ENCODE measurements at regions not wholly inside any gene's neighbourhood (a gene's known extent, or its start where the extent isn't known, plus 50 kb on each side); places are given as distances from the start of the nearest gene placed in this dataset.

DNA sequence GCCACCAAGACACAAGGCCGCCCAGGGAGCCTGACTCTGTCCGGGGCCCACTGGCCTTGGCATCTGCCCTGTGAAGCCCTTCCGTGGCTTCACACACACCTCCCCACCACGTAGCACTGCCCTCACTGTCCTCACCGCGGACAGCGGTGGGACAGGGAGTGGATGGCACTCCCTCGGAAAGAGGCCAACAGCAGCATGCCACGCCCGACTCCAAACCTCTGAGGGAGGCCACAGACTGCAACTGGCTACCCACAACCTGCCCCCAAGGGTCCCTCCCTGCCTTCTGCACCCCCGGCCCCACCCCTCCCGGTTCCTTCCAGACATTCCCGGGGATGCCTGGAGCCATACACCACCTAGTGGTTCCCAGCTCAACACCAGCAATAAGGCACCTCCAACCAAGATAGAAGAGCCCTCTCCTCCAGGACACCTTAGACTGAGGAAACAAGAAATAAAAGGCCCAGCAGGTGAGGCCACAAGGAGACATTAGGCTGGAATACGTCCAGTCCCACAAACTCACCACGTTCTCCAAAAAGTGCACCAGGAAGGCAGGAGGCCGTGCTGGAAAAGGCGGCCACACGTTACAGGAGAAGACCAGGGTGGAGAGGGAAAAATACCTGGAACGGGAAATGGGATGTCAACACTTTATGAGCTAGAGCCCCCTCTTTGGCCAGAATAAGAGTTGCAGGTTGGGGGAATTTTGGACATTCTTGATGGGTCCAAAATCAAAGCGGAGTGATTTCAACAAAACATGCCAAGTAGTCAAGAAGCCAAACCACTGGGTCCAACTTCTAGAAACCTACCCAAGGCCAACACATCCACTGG, 310.0 kb downstream of the SOX9 start:
- no peak for DNase-seq

DNA sequence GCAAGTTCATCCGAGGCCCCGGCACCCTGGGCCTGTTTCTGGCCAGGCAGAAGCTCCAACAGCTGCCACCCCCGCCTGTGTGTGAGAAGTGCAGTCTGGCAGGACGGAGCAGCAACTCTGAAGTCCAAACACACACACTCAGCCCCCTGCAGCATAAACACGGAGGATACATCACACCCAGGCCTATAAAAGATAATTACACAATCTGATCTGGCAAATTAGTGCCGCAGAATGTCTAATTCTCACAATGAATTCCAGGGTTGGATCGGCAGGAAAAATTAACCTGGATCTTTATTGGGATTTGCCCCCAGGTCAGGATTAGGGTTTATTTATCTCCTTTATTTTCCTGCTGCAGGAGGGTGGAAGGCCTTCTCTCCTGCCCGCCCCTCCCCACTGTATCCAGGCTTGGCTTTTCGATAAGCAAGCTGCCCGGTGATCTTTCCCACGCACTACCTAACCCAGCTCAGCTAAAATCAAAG, 311.4 kb downstream of the SOX9 start:
- peak in 1 of 2 experiments; percentile 64 for DNase-seq

DNA sequence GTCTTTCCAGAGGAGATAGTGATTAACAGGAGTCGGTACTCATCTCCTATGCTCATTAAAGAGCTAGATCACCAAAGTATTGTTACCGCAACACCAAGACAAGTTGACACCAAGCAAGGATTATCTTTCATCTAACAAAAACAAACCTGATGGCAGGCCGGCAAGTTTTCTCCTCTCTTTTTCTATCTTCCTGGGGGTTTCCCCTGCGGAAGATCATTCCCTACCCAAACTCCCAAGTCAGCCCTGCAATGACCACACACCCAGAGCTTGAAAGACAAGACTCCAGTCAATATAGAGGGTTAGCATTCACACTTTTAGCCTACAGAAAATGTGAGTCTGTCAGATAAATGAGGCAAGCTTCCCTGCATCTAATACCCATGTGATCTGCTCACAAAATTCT, 312.1 kb downstream of the SOX9 start:
- DNase-seq = no peak

DNA sequence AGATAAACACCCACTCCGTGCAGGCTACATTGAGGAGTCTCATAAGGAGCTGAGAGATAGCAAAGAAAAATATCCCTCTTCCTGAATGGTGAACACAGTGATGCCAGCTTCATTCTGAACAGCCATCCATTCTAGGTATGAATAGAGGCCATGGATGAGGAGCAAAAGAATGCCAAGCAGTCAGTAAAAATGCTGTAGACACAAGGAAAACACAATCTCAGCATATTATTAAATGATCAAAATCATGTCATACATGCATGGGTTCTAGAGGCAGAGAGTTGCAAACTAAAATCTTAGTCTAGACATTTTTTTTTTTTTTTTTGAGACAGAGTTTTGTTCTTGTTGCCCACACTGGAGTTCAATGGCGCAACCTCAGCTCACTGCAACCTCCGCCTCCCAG, 313.0 kb downstream of the SOX9 start:
- DNase-seq = no peak

DNA sequence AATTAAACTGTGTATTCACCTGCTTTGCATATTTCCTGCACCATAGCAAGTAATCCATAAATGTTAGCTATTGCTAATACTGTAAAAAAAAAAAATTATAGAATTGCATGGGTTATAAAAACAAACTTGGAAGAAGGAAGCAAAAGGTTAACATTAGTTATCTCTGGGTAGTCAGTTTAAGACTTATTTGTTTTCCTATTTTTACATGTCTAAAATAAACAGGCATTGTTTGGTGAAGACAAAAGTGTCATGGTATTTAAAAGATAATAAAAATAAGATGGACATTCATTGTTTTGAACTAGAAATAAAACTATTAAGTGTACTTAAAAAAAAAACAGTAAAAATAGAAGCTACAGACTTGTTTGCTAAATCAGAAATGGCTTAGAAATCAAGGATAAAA, 313.8 kb downstream of the SOX9 start:
- no peak for DNase-seq

DNA sequence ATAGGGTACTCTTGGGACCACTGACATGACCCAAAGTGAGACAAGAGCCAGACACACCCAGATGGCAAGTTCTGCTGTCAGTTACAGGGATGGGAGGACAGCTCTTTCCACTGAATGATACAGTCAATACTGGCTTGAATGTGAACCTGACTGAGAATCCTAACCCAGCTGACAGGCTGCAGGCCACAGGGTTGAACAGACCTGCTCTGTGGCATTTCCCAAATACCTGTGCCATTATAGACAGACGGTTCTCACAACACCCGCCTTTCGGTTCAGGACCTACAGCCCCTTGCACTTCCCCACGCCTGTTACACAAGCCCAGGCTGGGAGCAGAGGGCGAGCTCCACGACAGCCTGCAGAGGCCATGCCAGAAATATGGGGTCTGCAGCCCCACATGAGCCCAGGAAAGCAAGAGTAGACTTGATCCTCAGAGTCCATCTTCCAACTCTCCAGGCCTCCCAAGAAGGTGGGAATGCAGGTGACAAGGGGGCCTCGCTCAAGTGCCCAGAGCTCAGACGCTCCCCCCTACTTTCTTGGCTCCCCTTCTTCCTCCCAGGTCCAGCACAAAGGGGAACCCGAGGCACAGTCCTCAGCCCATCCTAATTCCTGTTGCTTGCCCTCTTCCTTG, 314.3 kb downstream of the SOX9 start:
- no peak for DNase-seq

DNA sequence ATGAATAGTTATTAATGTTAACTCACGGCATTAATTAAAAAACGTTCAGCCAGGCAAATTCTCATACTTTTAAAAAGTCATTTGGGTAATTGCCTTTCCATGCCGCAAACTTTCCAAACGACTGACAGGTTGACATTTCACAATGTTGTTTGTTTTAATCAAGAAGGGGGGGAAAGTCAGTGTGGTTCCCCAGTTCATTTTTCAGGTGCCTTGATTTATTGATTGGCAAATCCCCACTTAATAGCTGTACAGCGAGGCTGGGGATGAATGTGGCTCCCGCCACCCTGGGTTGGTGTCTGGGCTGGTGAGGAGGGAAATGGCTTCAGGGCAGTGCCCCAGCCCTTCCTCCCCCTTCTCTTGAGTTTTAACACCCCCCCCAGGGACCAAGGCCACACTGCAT, 318.0 kb downstream of the SOX9 start:
- DNase-seq = no peak

DNA sequence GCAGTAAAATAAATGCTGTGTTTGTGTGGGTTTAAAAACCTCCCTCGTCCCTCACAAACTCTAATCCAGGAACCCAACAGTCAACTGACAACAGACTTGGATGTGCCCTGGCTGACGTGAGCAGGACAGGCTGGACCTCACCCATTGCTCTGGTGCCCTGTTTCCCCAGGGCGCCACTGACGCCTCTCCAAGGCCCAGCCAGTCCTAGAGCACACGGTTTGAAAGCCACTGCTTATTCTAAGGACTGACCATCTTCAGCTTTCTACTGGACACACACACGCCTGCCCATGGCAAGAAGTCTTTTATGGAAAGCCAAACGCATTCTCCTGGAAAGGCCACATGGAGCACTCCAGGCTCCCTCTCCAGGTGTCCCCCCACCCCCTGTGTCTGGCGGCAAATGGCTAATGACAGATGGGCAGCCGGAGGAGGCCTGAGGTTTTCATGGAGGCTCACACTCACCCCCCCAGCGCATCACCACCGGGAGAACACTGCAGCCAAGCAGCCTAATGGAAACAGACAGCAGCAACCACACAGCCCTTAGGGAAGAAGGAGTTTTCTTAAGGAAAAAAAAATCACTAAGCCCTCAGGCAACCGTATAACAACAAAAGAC, 319.2 kb downstream of the SOX9 start:
- DNase-seq = peak in 1 of 2 experiments; percentile 37

DNA sequence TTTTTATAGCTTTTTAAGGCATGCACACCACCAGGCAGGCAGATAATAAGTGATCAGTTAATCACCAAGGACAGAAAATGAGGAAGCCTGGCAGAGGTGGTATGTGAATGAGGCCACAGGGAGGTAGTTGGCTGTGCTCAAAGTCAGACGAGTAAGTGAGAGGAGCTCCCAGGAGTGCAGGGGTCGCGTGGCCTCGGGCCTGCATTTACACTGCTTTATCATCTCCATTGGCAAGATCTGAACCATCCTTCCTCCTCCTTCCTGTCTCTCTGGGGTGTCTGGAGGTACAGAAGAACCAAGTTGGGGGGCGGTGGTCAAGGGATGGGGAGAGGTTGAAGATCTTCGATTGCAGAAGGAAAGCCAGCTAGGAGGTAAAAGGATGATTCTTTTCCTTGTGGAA, 320.1 kb downstream of the SOX9 start:
- DNase-seq = no peak

DNA sequence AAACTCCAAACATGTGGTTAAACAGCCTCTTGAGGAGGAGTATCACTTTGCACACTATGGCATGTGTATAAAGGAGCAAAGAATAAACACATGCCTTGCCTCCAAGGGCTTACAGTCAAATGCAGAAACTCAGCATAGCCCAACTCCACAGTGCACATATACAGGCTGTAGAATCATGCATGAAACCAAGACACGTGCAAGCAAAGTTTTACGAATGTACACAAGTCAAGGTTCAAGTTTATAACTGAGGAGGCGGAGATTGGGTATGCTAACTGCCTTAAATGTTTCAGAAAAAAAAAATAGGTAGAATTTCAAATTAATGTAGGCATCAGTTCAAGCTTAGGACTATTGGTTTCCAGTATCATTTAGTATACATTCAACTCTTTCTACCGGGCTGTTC, 321.1 kb downstream of the SOX9 start:
- DNase-seq = no peak

DNA sequence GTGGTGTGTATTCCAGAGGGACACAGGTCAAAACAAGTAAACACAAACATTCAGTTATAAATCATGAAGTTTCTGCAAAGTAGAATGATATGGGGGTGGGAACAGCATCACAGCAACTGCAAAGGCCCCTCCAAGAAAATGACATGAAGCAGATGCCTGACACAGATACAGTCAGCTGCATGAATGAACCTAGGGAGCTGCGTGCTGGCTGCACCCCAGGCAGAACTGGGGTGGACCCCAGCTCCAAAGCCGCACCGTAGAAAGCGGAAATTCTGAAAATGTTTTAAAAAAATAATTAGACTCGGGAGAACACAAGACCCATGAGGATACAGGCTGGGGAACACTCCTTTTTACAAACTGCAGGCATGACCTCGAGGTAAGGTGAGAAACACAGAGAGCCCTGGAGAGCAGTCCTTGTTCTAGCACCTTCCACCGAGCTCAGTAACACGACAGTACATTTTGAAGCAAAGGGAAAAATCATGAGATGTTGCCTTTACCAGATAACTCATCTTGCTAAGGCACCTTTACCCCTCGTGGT, 323.8 kb downstream of the SOX9 start:
- DNase-seq = no peak

DNA sequence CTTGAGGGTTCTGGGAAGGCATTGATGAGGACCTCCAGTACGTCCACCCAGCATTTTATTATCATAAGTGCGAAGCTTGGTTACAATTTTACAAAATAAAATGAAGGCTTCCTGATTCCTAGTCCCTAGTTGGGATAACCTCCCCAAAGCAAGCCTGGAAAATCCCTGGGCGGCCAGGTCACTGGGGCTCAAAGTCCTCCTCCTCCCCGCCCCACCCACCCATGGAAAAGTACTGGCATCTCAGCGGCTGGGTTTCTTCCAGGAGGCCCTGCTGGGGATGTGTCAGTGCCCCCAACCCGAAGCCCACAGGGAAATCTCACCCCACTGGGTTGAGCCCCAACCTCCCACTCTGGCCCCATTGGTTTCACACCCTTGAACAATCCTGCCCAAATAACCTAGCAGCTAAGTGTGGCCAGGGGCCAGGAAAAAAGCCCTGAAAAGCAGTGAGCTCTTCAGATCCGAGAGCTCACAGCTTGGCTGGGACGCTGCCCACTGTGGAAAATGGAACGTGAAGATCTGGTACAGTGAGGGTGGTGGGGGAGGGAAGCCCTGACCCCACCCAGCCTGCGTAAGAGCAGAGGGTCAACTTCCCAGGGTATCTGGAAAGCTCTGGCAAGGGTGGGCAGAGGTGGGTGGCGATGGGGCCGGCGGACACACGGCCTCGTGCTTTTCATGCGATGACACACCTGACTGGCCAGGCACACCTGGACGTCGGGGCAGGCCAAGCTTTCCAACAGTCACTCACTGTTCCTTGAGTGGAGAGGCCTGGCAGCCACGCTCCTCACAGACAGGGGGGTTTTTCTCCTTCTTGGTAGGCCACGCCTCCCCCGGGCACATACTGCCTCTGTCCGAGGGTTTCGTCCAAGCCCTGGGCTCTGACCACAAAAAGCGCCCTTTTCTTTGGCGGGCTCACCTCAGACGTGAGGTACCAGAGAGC, 324.5 kb downstream of the SOX9 start:
- no peak for DNase-seq

DNA sequence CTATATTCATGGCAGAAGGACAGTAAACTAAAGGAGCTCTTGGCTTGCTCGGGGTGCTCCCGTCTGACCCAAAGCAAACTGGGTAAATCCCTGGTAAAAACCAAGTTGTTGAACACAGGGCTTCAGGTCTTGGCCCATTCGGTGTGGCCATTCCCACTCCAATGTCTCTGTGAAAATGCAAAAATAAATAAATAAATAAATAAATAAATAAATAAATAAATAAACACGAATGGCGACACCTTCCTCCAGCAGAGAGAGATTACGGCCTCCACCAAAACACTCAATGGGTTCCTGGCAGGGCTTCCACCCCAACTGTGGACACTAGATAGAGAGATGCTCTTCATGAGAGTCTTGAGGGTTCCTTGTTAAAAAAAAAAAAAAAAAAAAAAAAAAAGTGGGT, 325.3 kb downstream of the SOX9 start:
- no peak for DNase-seq

DNA sequence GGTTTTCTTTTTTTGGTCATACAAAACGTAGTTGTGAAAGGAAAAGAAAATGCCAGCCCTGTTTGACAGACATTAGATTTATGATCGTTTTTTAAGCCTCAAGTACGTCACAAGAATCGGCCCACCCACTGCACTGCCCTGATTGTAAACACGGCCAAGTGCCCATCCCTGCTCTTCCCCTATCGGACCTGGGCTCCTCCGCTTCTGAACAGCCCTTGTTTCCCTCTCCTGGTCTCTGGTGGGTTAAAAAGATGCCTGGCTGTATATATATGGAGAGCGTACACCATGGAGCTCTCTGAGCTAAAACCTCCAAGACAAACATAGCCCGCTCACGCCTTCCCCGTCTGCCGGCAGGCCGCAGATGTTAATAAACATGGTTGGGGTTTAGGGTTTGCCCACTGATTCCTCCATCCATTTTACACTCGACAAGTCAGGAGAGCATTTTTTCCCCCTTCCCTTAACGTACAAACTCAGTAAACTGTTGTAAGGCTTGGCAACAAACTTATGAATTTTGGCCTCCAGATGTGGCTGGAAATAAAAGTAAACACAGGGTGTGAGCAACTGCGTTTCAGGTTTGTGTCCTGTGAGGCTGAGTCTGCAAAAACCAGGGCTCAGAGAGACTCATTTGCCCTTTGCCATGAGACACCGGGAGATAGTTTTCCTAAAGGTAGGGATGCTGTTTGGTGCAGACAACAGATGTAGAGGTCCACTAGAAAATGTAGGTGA, 325.9 kb downstream of the SOX9 start:
- DNase-seq = no peak

DNA sequence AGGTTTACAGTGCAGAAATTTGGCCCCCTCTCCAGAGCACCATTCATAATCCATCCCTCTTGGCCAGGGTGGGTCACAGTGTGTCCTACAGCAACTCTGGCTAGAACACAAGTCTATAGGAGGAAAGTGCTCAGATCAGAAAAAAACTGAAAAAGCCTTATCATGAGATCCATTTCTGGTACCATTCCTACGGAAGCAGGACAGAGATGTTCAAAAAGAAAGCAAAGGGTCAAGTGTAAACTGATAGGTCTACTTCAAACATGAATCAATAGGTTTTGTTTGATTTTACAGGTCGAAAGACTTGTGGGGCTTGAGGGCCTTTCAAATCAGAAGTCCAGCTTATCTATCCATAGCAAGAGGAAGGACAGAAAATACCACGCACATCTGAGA, 326.4 kb downstream of the SOX9 start:
- DNase-seq = no peak

DNA sequence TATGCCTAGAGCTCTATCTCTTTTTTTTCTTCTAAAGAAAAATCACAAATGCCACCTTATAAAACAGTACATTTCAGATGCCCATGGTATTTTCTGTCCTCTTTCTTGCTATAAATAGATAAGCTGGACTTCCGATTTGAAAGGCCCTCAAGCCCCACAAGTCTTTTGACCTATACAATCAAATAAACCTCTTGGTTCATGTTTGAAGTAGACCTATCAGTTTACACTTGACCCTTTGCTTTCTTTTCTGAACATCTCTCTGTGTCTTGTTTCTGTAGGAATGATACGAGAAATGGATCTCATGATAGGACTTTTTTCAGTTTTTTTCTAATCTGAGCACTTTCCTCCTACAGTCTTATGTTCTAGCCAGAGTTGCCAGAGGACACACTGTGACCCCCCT, 327.2 kb downstream of the SOX9 start:
- DNase-seq = no peak

DNA sequence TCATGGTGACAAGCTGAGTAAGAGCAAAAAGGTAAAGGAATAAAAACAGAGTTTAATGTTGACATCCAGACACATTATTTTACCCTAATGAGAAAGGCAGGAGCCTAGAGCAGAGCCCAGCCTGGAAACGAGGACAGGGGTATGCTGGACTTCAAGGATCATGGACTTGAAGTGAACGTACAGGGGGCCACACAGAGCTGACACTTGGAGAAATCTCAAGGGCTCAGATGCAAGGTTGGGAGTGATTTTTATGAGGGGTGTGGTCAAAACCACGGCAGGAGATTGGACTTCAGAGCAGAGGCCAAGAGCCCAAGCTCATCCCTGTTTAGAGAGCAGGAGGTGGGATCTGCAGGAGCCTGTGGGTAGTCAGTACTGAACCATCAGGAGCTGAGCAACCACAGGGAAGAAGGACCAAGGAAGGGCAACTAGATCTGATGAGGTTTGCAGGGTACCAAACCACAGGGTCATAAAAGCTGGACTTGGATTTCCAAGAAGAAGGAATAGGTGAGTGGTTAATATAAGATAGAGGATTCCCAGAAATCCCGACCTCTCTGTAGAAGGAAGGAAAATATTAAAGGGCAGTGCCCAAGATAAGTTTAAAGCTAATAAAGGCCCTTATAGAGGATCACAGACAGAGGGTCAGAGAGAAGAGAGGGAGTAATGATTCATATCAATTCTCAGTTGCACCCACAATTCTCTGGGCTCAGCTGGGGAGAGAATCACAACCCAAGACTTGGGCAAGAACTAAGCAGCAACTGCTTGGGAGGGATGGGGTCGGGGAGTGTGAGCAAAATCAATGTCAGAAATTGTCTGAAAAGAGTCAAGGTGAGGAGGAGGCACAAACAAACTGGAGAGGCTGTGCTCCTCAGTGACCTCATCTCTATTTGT, 331.7 kb downstream of the SOX9 start:
- DNase-seq = no peak

DNA sequence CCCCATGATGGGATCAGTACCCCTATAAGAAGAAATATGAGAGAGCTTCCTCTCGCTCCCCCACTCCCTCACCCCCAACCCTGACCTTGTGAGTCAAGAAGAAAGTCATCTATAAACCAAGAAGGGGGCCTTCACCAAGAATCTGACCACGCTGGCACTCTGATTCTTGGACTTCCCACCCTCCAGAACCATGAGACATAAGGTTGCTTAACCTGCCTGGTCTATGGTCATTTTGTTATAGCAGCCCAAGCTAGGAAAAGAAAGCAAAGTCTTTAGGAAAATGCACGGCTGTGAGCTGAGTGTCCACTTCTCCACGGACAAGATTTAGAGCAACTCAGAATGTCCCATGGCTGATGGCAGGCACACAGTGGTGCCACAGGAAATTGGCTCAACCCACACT, 333.5 kb downstream of the SOX9 start:
- DNase-seq = no peak

DNA sequence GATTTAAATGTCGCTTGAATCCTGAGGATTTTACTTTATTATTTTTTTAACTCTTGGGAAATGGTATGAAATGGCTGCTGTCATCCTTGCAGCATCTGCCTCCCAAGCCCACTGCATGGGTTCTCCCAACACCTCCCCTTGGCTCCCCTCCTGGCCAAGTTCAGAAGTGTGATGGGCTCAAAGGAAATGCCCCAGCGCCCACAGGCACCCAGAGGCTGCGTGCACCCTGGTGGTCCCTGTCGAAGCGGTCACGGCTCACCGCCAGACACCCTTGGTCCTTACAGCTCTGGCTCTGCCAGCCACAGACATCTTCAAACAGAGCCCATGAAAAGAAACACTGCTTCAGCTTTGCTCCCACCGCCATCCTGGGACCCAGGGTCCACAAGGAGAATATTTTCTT, 334.7 kb downstream of the SOX9 start:
- no peak for DNase-seq

DNA sequence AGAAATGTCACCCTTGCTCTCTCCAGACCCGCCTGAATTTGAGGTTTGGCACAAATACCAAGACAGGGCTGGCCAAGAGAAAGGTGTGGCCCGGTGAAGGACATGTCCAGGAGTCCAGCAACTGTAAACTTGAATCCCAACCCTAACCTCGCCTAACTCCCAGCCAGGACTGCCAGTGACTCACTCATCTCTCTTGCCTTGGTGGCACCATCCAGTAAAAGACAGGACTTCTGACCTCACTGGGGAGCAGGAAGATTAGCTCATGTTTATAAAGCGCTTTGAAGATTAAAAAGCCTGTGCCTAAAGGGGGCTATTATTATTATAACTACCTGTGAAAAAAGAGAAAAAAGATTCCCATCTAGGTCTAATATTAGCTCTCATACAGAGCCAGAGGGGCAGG, 335.3 kb downstream of the SOX9 start:
- DNase-seq = no peak

DNA sequence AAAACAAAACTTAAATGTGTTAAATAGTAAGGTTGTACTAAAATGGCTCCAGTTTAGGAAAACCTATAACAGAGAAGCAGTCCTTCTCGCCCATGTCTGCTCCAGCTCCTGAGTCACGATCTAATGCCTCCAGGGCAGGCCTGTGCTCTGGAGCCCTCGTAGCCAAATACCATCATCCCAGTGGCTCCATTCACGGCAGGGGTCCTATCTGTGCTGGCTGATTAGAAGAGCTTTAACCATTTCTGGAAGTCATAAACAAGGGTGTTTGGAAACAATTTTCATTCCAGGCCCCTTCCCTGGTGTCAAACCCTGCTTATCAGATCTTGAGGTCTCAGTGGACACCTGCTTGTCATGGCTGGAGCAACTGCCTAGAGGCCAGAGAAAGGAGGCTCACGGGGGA, 336.9 kb downstream of the SOX9 start:
- no peak for DNase-seq

All from NCI-H446 (cell line).